ENCODE measurements at regions not wholly inside any gene's neighbourhood (a gene's known extent, or its start where the extent isn't known, plus 50 kb on each side); places are given as distances from the start of the nearest gene placed in this dataset.

GRCh38 chr7:16338065-16338464, 83.3 kb downstream of the CRPPA start:
- intact Hi-C loops (cut with micrococcal nuclease): no loop called here
- Histone ChIP-seq H4K8ac (ENCODE audit: low read depth in 2 of 2, low read length in 2 of 2) (no peak overlapping the region), H3K4me1 (ENCODE audit: control insufficient read depth, insufficient read depth, low read length) (no peaks in the 10 kb centered on the region), H3K23ac (ENCODE audit: low read depth, low read length) (no peak overlapping the region), H3K9me3 (ENCODE audit: control insufficient read depth, insufficient read depth, low read length) (no peaks in the 10 kb centered on the region), H2AFZ (replicated peaks; ENCODE audit: low read length, poor library complexity) (no peak overlapping the region), H4K20me1 (ENCODE audit: insufficient read depth, low read length) (no peaks in the 10 kb centered on the region), H2BK120ac (ENCODE audit: low read depth, low read length) (no peak overlapping the region), H3K4me2 (ENCODE audit: low read depth, low read length) (no peak overlapping the region), H3K9me1 (ENCODE audit: insufficient read depth, low read length) (no peaks in the 10 kb centered on the region), H3K9ac (ENCODE audit: low read depth, low read length) (no peak overlapping the region), H3K14ac (replicated peaks; ENCODE audit: low read depth, low read length) (no peak overlapping the region), H3K36me3 (ENCODE audit: control insufficient read depth, insufficient read depth, low read length) (no peaks in the 10 kb centered on the region), H3K18ac (ENCODE audit: low read depth, low read length) (no peak overlapping the region), H4K91ac (ENCODE audit: insufficient read depth, low read depth, low read length) (no peak overlapping the region), H2BK20ac (ENCODE audit: low read depth, low read length) (no peak overlapping the region), H3K4me3 (ENCODE audit: insufficient read depth, low read depth, low read length) (no peak overlapping the region), H3K56ac (ENCODE audit: extremely low read depth, insufficient read depth, low read length) (no peak overlapping the region), H2BK5ac (ENCODE audit: low read depth, low read length, poor library complexity, severe bottlenecking) (no peak overlapping the region), H3K4ac (ENCODE audit: low read depth, low read length) (no peak overlapping the region), H3K27ac (ENCODE audit: insufficient read depth, low read length) (no peak overlapping the region), H2BK15ac (ENCODE audit: low read depth, low read length) (no peak overlapping the region), H3K79me1 (ENCODE audit: low read depth in 1 of 2, low read length in 2 of 2) (no peaks in the 10 kb centered on the region), H2AK5ac (ENCODE audit: low read depth, low read length) (no peak overlapping the region), H2AK9ac (replicated peaks; ENCODE audit: low read depth, low read length, poor library complexity) (no peak overlapping the region), H3K27me3 (ENCODE audit: control insufficient read depth, insufficient read depth, low read length) (no peaks in the 10 kb centered on the region), H4K5ac (ENCODE audit: low read depth, low read length) (no peak overlapping the region)
- POLR2A ChIA-PET (ENCODE audit: unreplicated experiment): interaction anchor here (0.6 kb wide), 1 partner anchor 71 kb away, joined by 5 read pairs; no protein-coding TSS in a partner anchor
- no TSS peak for BruUV-seq (replicated peaks)
- no peak for DNase-seq
- in situ Hi-C loops (cut with MboI; ENCODE audit: low sequenced_read_pairs): no loop called here
- dilution Hi-C loops (cut with HindIII; ENCODE audit: low sequenced_read_pairs, unreplicated experiment): no loop called here
- CTCF ChIA-PET: no interaction called here
- ATAC-seq (ENCODE audit: low read depth): no peak
- no peak for TF ChIP-seq CTCF (conservative IDR thresholded peaks at IDR 0.05; ENCODE audit: low read depth, low read length)
- WGBS, 2 experiments (ENCODE audit: extremely low coverage in 2 of 2, insufficient read length in 1 of 2): no CpG with 5 or more reads among the region's 1 CpG
